Left hindlimb (tissue), 1 donor: ENCODE measurements at regions not wholly inside any gene's neighbourhood (a gene's known extent, or its start where the extent isn't known, plus 50 kb on each side); places are given as distances from the start of the nearest gene placed in this dataset.

Experiments
- DNase-seq: peaks from one replicate; pipeline ENCODE4 v3.0.0-alpha.2; 2018

- no peak for DNase-seq
Measured at GRCh38 chr2:187799601-187800000, 245.4 kb upstream of the TFPI start.

GRCh38 chr2:187803816-187804215 lies 249.6 kb upstream of the TFPI start:
- DNase-seq: no peak

- no peak for DNase-seq
Measured at GRCh38 chr2:187815113-187815512, 260.9 kb upstream of the TFPI start.

- no peak for DNase-seq
Measured at GRCh38 chr2:187819624-187820023, 265.4 kb upstream of the TFPI start.

GRCh38 chr2:187825108-187825507 lies 270.9 kb upstream of the TFPI start:
- DNase-seq: no peak

- no peak for DNase-seq
Measured at GRCh38 chr2:187826023-187826422, 271.8 kb upstream of the TFPI start.

GRCh38 chr2:187834787-187835186 lies 280.6 kb upstream of the TFPI start:
- DNase-seq: no peak

- no peak for DNase-seq
Measured at GRCh38 chr2:187838690-187839089, 284.5 kb upstream of the TFPI start.

GRCh38 chr2:187842315-187842714 lies 288.1 kb upstream of the TFPI start:
- no peak for DNase-seq

GRCh38 chr2:187842978-187843847 lies 289.0 kb upstream of the TFPI start:
- DNase-seq: no peak

- no peak for DNase-seq
Measured at GRCh38 chr2:187847245-187848208, 293.3 kb upstream of the TFPI start.

GRCh38 chr2:187851955-187852561 lies 297.8 kb upstream of the TFPI start:
- no peak for DNase-seq

- no peak for DNase-seq
Measured at GRCh38 chr2:187853381-187853791, 299.2 kb upstream of the TFPI start.

- no peak for DNase-seq
Measured at GRCh38 chr2:187854801-187855200, 300.6 kb upstream of the TFPI start.

- no peak for DNase-seq
Measured at GRCh38 chr2:187855689-187856088, 301.5 kb upstream of the TFPI start.

- DNase-seq: no peak
Measured at GRCh38 chr2:187857826-187858225, 303.6 kb upstream of the TFPI start.

GRCh38 chr2:187862715-187863114 lies 308.5 kb upstream of the TFPI start:
- no peak for DNase-seq

- DNase-seq: no peak
Measured at GRCh38 chr2:187865025-187865424, 310.8 kb upstream of the TFPI start.

GRCh38 chr2:187867165-187867564 lies 312.9 kb upstream of the TFPI start:
- no peak for DNase-seq

- DNase-seq: no peak
Measured at GRCh38 chr2:187869195-187869594, 315.0 kb upstream of the TFPI start.

- DNase-seq: no peak
Measured at GRCh38 chr2:187871506-187871905, 317.3 kb upstream of the TFPI start.

GRCh38 chr2:187873132-187873531 lies 318.9 kb upstream of the TFPI start:
- DNase-seq: no peak

GRCh38 chr2:187874786-187875185 lies 320.6 kb upstream of the TFPI start:
- DNase-seq: no peak
